ENCODE measurements at regions not wholly inside any gene's neighbourhood (a gene's known extent, or its start where the extent isn't known, plus 50 kb on each side); places are given as distances from the start of the nearest gene placed in this dataset.

DNA sequence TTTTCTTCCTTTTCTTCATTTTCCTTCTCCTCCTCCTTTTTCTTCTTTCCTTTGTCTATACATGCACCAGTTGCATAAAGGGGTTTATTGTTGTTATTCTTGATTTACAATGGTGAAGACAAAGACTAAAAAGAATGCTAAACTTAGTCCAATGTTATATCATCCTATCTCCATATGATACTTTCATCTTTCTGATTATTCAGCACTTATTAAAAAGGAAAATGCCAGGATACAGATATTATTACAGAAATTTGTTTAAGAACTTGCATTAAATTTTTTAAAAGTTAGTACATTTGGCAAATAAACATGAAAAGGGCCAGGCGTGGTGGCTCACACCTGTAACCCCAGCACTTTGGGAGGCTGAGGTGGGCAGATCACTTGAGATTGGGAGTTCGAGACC lies 1074.9 kb downstream of the EFNA5 start:
- no peak overlapping the region for H3K9ac ChIP-seq (ENCODE audit: low read length in 2 of 2)
- H3K27ac ChIP-seq (ENCODE audit: low read length) = no peak overlapping the region
- H3K4me3 ChIP-seq (ENCODE audit: low read length in 2 of 2) = no peak overlapping the region
- no peaks in the 10 kb centered on the region for H3K27me3 ChIP-seq (ENCODE audit: control insufficient read depth in 1 of 2, insufficient read depth in 2 of 2, low read length in 2 of 2)
- H3K4me1 ChIP-seq (ENCODE audit: control insufficient read depth, insufficient read depth, low read length) = no peaks in the 10 kb centered on the region
- no peaks in the 10 kb centered on the region for H3K36me3 ChIP-seq (ENCODE audit: control insufficient read depth in 2 of 2, insufficient read depth in 2 of 2, low read length in 2 of 2)
- H3K9me3 ChIP-seq (ENCODE audit: control insufficient read depth in 2 of 2, low read length in 2 of 2) = no peaks in the 10 kb centered on the region

DNA sequence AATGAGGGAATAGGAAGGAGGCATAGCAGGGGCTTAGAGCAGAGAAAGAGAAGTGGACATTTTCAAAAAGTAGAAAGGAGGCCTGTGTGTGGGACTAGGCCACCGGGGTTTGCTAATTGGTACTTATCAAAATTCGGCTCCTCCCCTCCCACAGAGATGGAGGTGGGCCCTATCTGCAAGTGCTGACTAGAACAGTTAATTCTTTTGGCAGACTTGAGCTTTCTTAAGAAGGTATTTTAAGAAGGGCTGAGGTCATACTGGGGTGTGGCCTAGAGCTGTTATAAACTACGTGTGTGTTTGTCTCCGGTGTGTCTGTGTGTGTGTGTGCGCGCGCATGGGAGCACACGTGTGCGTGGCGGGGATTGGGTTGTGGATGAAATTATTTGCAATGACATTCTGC lies 1086.5 kb downstream of the EFNA5 start:
- H3K36me3 ChIP-seq (ENCODE audit: control insufficient read depth in 2 of 2, insufficient read depth in 2 of 2, low read length in 2 of 2) = no peaks in the 10 kb centered on the region
- no peaks in the 10 kb centered on the region for H3K9me3 ChIP-seq (ENCODE audit: control insufficient read depth in 2 of 2, low read length in 2 of 2)
- no peak overlapping the region for H3K4me3 ChIP-seq (ENCODE audit: low read length in 2 of 2)
- no peaks in the 10 kb centered on the region for H3K4me1 ChIP-seq (ENCODE audit: control insufficient read depth, insufficient read depth, low read length)
- H3K27me3 ChIP-seq (ENCODE audit: control insufficient read depth in 1 of 2, insufficient read depth in 2 of 2, low read length in 2 of 2) = no peaks in the 10 kb centered on the region
- no peak overlapping the region for H3K27ac ChIP-seq (ENCODE audit: low read length)
- H3K9ac ChIP-seq (ENCODE audit: low read length in 2 of 2) = no peak overlapping the region

DNA sequence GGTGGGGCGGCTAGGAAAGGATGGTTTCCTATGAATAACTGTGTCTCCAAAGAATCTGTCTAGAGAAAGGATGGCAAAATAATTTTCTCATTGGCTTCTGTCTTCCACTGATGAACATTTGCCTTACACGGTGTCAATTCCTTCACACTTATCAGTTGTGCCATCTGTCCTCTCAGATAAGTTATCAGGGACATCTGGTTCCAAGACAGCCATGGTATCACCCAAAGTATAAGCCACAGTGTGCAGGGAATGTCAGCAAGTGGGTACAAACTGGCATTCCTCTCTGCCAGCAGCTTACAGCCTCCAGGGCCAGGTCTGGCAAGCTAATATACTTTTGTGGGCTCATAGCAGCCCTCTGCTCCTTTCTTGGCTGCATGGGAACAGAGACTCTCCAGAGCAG lies 1092.0 kb downstream of the EFNA5 start:
- no peaks in the 10 kb centered on the region for H3K27me3 ChIP-seq (ENCODE audit: control insufficient read depth in 1 of 2, insufficient read depth in 2 of 2, low read length in 2 of 2)
- no peaks in the 10 kb centered on the region for H3K9me3 ChIP-seq (ENCODE audit: control insufficient read depth in 2 of 2, low read length in 2 of 2)
- H3K27ac ChIP-seq (ENCODE audit: low read length) = no peak overlapping the region
- no peaks in the 10 kb centered on the region for H3K36me3 ChIP-seq (ENCODE audit: control insufficient read depth in 2 of 2, insufficient read depth in 2 of 2, low read length in 2 of 2)
- H3K9ac ChIP-seq (ENCODE audit: low read length in 2 of 2) = no peak overlapping the region
- H3K4me1 ChIP-seq (ENCODE audit: control insufficient read depth, insufficient read depth, low read length) = no peaks in the 10 kb centered on the region
- H3K4me3 ChIP-seq (ENCODE audit: low read length in 2 of 2) = no peak overlapping the region

DNA sequence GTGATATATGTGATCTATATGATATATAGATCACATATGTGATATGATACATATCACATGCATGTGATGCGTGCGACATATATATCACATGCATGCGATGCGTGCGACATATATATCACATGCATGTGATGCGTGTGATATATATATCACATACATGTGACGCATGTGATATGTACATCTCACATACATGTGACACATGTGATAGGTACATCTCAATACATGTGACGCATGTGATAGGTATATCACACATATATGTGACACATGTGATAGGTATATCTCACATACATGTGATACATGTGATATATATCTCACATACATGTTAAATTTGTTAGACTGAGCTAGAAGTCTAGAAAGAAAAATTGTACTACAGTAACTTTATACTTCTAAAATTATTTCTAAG lies 1095.9 kb downstream of the EFNA5 start:
- Histone ChIP-seq H3K9ac (ENCODE audit: low read length in 2 of 2) (no peak overlapping the region), H3K9me3 (ENCODE audit: control insufficient read depth in 2 of 2, low read length in 2 of 2) (no peaks in the 10 kb centered on the region), H3K4me3 (ENCODE audit: low read length in 2 of 2) (no peak overlapping the region), H3K4me1 (ENCODE audit: control insufficient read depth, insufficient read depth, low read length) (no peaks in the 10 kb centered on the region), H3K27ac (ENCODE audit: low read length) (no peak overlapping the region), H3K36me3 (ENCODE audit: control insufficient read depth in 2 of 2, insufficient read depth in 2 of 2, low read length in 2 of 2) (no peaks in the 10 kb centered on the region), H3K27me3 (ENCODE audit: control insufficient read depth in 1 of 2, insufficient read depth in 2 of 2, low read length in 2 of 2) (no peaks in the 10 kb centered on the region)

DNA sequence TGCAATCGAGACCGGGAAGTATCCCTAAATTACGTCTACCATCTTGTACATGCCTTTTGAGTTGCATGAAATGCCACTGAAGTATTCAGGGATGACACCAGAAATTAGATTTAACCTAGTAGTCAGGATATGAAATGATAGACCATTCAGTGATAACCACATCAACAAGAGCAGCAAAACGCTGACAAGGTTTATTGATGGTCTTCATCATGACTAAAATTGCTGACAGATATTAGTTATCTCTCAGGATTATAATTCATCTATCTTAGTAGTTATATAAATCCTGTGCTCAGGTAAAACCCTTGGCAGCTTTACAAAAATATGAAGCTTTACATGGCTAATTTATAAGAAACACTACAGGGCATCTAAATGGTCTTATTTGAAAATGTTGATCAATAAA lies 1104.7 kb downstream of the EFNA5 start:
- H3K27me3 ChIP-seq (ENCODE audit: control insufficient read depth in 1 of 2, insufficient read depth in 2 of 2, low read length in 2 of 2) = no peaks in the 10 kb centered on the region
- H3K27ac ChIP-seq (ENCODE audit: low read length) = no peak overlapping the region
- no peaks in the 10 kb centered on the region for H3K9me3 ChIP-seq (ENCODE audit: control insufficient read depth in 2 of 2, low read length in 2 of 2)
- no peak overlapping the region for H3K4me3 ChIP-seq (ENCODE audit: low read length in 2 of 2)
- no peaks in the 10 kb centered on the region for H3K36me3 ChIP-seq (ENCODE audit: control insufficient read depth in 2 of 2, insufficient read depth in 2 of 2, low read length in 2 of 2)
- H3K9ac ChIP-seq (ENCODE audit: low read length in 2 of 2) = no peak overlapping the region
- H3K4me1 ChIP-seq (ENCODE audit: control insufficient read depth, insufficient read depth, low read length) = no peaks in the 10 kb centered on the region

DNA sequence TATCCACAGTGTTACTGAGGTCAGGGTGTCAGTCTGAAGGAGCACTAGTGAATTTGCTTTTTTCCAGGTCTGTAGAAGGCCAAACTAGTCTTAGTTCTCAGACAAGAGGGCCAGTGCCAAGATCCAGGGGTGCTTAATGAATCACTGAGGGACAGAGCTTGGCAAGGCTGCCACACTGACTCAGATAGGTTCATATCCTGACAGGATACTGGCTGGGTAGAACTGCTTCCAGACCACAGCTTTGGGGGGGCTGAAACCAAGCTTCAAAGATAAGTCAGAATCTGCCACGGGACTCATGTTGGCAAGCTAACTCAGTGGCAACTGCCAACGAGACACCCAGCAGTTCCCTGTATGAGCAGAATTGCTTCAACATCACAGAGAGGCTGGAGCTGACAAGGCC lies 1125.4 kb downstream of the EFNA5 start:
- H3K27me3 ChIP-seq (ENCODE audit: control insufficient read depth in 1 of 2, insufficient read depth in 2 of 2, low read length in 2 of 2) = no peaks in the 10 kb centered on the region
- no peaks in the 10 kb centered on the region for H3K4me1 ChIP-seq (ENCODE audit: control insufficient read depth, insufficient read depth, low read length)
- H3K9ac ChIP-seq (ENCODE audit: low read length in 2 of 2) = no peak overlapping the region
- no peaks in the 10 kb centered on the region for H3K36me3 ChIP-seq (ENCODE audit: control insufficient read depth in 2 of 2, insufficient read depth in 2 of 2, low read length in 2 of 2)
- H3K4me3 ChIP-seq (ENCODE audit: low read length in 2 of 2) = no peak overlapping the region
- no peak overlapping the region for H3K27ac ChIP-seq (ENCODE audit: low read length)
- H3K9me3 ChIP-seq (ENCODE audit: control insufficient read depth in 2 of 2, low read length in 2 of 2) = peaks cover 3 to 7% of the 10 kb centered on the region in 2 donors

DNA sequence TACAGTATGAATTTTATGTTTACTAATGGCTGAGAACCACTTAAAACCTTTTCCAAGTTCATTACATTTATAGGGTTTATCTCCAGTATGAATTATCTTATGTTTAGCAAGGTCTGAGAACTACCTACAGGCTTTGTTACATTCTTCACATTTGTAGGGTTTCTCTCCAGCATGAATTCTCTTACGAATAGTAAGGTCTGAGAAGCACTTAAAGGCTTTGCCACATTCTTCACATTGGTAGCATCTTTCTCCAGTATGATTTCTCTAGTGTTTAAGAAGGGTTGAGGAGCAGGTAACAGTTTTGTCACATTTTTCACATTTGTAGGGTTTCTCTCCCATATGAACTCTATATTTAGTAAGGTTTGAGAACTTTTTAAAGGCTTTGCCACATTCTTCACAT lies 1127.4 kb downstream of the EFNA5 start:
- Histone ChIP-seq H3K27me3 (ENCODE audit: control insufficient read depth in 1 of 2, insufficient read depth in 2 of 2, low read length in 2 of 2) (no peaks in the 10 kb centered on the region), H3K27ac (ENCODE audit: low read length) (no peak overlapping the region), H3K9ac (ENCODE audit: low read length in 2 of 2) (no peak overlapping the region), H3K4me3 (ENCODE audit: low read length in 2 of 2) (no peak overlapping the region), H3K9me3 (ENCODE audit: control insufficient read depth in 2 of 2, low read length in 2 of 2) (peaks cover 3 to 7% of the 10 kb centered on the region in 2 donors), H3K36me3 (ENCODE audit: control insufficient read depth in 2 of 2, insufficient read depth in 2 of 2, low read length in 2 of 2) (no peaks in the 10 kb centered on the region), H3K4me1 (ENCODE audit: control insufficient read depth, insufficient read depth, low read length) (no peaks in the 10 kb centered on the region)

DNA sequence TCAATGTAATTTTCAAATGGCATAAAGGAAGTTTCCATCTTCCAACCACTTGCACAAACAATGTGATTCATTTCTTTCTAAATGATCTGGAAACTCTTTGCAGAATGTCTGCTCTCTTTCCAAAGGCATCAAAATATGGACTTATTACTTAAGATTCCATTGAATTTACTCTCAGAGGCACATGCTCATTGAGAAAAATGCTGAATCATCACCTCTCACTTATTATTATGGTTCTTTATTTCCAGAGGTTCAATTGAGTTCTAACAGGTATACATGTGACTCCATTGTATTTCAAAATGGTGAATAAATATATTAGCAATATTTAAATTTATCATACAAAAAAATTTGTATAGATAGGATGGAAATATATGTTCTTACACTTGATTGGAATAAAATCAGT lies 1140.6 kb downstream of the EFNA5 start:
- no peaks in the 10 kb centered on the region for H3K36me3 ChIP-seq (ENCODE audit: control insufficient read depth in 2 of 2, insufficient read depth in 2 of 2, low read length in 2 of 2)
- H3K4me1 ChIP-seq (ENCODE audit: control insufficient read depth, insufficient read depth, low read length) = no peaks in the 10 kb centered on the region
- no peak overlapping the region for H3K4me3 ChIP-seq (ENCODE audit: low read length in 2 of 2)
- no peaks in the 10 kb centered on the region for H3K27me3 ChIP-seq (ENCODE audit: control insufficient read depth in 1 of 2, insufficient read depth in 2 of 2, low read length in 2 of 2)
- H3K9me3 ChIP-seq (ENCODE audit: control insufficient read depth in 2 of 2, low read length in 2 of 2) = no peaks in the 10 kb centered on the region
- H3K9ac ChIP-seq (ENCODE audit: low read length in 2 of 2) = no peak overlapping the region
- no peak overlapping the region for H3K27ac ChIP-seq (ENCODE audit: low read length)

DNA sequence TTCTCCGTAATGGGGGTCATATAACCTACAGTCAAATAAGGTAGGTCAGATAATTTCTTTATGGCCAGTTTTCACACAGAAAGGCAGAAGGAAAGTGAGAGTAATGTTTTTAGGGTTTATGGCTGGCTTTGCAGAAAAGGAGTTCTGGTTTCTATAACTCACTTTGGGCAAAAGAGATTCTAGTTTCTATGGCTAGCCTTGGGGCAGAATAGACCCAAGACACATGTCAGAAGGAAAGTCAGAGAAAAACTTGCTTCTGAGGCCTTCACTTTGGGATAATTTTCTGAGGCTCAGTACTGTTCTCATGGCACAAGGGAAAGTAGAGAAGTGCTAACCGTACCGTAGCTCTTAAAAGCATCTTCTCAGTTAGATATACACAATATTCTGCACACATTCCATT lies 1145.3 kb downstream of the EFNA5 start:
- H3K4me3 ChIP-seq (ENCODE audit: low read length in 2 of 2) = no peak overlapping the region
- no peaks in the 10 kb centered on the region for H3K4me1 ChIP-seq (ENCODE audit: control insufficient read depth, insufficient read depth, low read length)
- H3K27me3 ChIP-seq (ENCODE audit: control insufficient read depth in 1 of 2, insufficient read depth in 2 of 2, low read length in 2 of 2) = no peaks in the 10 kb centered on the region
- H3K27ac ChIP-seq (ENCODE audit: low read length) = no peak overlapping the region
- no peaks in the 10 kb centered on the region for H3K36me3 ChIP-seq (ENCODE audit: control insufficient read depth in 2 of 2, insufficient read depth in 2 of 2, low read length in 2 of 2)
- H3K9ac ChIP-seq (ENCODE audit: low read length in 2 of 2) = no peak overlapping the region
- no peaks in the 10 kb centered on the region for H3K9me3 ChIP-seq (ENCODE audit: control insufficient read depth in 2 of 2, low read length in 2 of 2)

DNA sequence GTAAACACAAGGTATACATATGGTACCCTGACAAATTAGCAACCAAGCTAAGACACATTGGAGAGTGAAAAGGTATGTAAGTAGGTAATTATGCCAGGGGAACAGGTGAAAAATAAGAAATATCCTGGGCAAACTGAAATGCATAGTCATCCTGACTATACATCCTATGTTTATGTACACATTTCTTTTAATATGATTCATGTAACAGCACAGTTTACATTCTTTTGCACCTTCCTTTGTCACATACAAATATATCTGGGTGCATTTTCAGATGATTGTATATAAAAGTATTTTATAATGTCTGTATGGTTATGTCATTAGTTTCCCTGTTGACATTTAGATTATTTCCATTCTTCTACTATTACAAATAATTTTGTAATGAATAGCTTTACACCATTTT lies 1146.9 kb downstream of the EFNA5 start:
- Histone ChIP-seq H3K27me3 (ENCODE audit: control insufficient read depth in 1 of 2, insufficient read depth in 2 of 2, low read length in 2 of 2) (no peaks in the 10 kb centered on the region), H3K36me3 (ENCODE audit: control insufficient read depth in 2 of 2, insufficient read depth in 2 of 2, low read length in 2 of 2) (no peaks in the 10 kb centered on the region), H3K4me3 (ENCODE audit: low read length in 2 of 2) (no peak overlapping the region), H3K4me1 (ENCODE audit: control insufficient read depth, insufficient read depth, low read length) (no peaks in the 10 kb centered on the region), H3K27ac (ENCODE audit: low read length) (no peak overlapping the region), H3K9ac (ENCODE audit: low read length in 2 of 2) (no peak overlapping the region), H3K9me3 (ENCODE audit: control insufficient read depth in 2 of 2, low read length in 2 of 2) (no peaks in the 10 kb centered on the region)

DNA sequence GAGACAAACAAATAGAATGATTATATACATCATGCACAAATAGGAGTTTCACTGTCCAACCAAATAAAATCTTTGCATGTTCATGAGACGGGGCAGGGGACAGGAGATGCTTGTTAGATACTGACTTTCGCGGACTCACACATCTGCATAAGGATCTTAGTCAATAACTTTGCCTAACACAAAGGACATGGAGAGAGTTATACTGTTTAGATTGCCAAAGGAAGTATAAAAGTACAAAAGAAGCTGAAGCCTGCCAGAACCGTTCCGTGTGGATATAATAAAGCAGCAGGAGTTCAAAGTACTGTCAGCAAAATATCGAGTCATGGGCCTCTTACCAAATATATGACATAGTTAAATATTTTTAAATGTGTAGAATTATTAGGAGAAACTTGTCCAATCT lies 1148.4 kb downstream of the EFNA5 start:
- Histone ChIP-seq H3K4me1 (ENCODE audit: control insufficient read depth, insufficient read depth, low read length) (no peaks in the 10 kb centered on the region), H3K9me3 (ENCODE audit: control insufficient read depth in 2 of 2, low read length in 2 of 2) (no peaks in the 10 kb centered on the region), H3K4me3 (ENCODE audit: low read length in 2 of 2) (no peak overlapping the region)

DNA sequence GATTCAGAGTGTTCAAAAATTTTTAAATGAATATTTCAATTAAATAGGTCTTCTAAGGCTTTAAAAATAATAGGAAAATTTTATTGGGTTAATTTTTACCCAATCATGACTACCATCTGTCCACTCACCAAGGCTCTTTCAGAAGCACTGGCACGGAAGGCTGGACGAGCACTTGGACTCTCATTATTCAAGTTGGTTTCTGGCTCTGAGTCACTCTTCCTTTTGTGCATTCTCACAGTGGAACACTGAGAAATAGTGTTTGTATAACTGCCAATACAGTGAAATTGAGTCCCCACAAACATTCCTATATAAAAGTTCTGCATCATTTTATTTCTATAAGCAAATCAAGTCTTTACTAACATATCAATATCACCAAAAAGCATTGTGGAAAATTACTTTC lies 1149.0 kb downstream of the EFNA5 start:
- H3K4me3 ChIP-seq (ENCODE audit: low read length in 2 of 2) = no peak overlapping the region
- H3K27me3 ChIP-seq (ENCODE audit: control insufficient read depth in 1 of 2, insufficient read depth in 2 of 2, low read length in 2 of 2) = no peaks in the 10 kb centered on the region
- no peak overlapping the region for H3K9ac ChIP-seq (ENCODE audit: low read length in 2 of 2)
- no peaks in the 10 kb centered on the region for H3K4me1 ChIP-seq (ENCODE audit: control insufficient read depth, insufficient read depth, low read length)
- no peaks in the 10 kb centered on the region for H3K36me3 ChIP-seq (ENCODE audit: control insufficient read depth in 2 of 2, insufficient read depth in 2 of 2, low read length in 2 of 2)
- no peak overlapping the region for H3K27ac ChIP-seq (ENCODE audit: low read length)
- no peaks in the 10 kb centered on the region for H3K9me3 ChIP-seq (ENCODE audit: control insufficient read depth in 2 of 2, low read length in 2 of 2)

More for the DNA sequence above, 1148.4 kb downstream of the EFNA5 start:
- Histone ChIP-seq H3K27me3 (ENCODE audit: control insufficient read depth in 1 of 2, insufficient read depth in 2 of 2, low read length in 2 of 2) (no peaks in the 10 kb centered on the region), H3K27ac (ENCODE audit: low read length) (no peak overlapping the region), H3K36me3 (ENCODE audit: control insufficient read depth in 2 of 2, insufficient read depth in 2 of 2, low read length in 2 of 2) (no peaks in the 10 kb centered on the region), H3K9ac (ENCODE audit: low read length in 2 of 2) (no peak overlapping the region)
